Coronary artery (tissue), 2 donors: ENCODE measurements at regions not wholly inside any gene's neighbourhood (a gene's known extent, or its start where the extent isn't known, plus 50 kb on each side); places are given as distances from the start of the nearest gene placed in this dataset.

Source experiments
- DNase-seq: peaks from one replicate; pipeline ENCODE4 v3.0.0-alpha.2; 2017; ENCODE audit warnings: low spot score
- H3K27ac ChIP-seq, 2 donors: fragments of 200-600 bp; sonication (generic); one replicate each; pipeline ENCODE4 v1.5.1; 2016 to 2019
- H3K4me3 ChIP-seq: fragments of 200-600 bp; sonication (generic); 2 replicates; pipeline ENCODE4 v1.5.1; 2016; ENCODE audit warnings: mild to moderate bottlenecking, moderate library complexity
- TF ChIP-seq, protein P1 (sequence below): fragments of 200-600 bp; sonication (generic); IDR thresholded peaks from one replicate; pipeline ENCODE4 v1.5.1; 2019; ENCODE audit warnings: antibody characterized with exemption

- TF ChIP-seq, protein P1, sequence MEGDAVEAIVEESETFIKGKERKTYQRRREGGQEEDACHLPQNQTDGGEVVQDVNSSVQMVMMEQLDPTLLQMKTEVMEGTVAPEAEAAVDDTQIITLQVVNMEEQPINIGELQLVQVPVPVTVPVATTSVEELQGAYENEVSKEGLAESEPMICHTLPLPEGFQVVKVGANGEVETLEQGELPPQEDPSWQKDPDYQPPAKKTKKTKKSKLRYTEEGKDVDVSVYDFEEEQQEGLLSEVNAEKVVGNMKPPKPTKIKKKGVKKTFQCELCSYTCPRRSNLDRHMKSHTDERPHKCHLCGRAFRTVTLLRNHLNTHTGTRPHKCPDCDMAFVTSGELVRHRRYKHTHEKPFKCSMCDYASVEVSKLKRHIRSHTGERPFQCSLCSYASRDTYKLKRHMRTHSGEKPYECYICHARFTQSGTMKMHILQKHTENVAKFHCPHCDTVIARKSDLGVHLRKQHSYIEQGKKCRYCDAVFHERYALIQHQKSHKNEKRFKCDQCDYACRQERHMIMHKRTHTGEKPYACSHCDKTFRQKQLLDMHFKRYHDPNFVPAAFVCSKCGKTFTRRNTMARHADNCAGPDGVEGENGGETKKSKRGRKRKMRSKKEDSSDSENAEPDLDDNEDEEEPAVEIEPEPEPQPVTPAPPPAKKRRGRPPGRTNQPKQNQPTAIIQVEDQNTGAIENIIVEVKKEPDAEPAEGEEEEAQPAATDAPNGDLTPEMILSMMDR: no peak
- no peak for DNase-seq
- Histone ChIP-seq H3K4me3 (no peak overlapping the region), H3K27ac (no peak overlapping the region)
Measured at GRCh38 chr5:71982717-71983395, 124.4 kb upstream of the MAP1B start.

DNA sequence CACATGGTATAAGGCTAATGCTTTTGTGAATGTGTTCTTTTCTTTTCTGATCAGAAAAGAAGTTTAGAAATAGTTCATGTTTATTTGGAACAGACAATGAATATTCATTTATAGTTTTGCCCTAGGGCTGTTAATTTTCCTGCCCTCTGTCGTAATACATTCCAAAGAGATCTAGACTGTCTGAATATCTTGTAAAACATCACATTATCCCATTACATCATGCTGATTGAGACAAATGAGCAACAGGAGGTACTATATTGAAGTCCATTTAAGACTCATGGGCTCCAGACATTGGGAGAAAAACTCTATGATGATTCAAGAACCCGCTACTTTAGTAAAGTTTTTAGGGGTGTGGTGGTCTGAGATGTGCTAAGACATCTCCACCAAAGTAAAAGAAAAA, 121.2 kb upstream of the MAP1B start:
- no peak overlapping the region for H3K27ac ChIP-seq
- no peak for DNase-seq
- H3K4me3 ChIP-seq: no peak overlapping the region
- TF ChIP-seq, protein P1: no peak

DNA sequence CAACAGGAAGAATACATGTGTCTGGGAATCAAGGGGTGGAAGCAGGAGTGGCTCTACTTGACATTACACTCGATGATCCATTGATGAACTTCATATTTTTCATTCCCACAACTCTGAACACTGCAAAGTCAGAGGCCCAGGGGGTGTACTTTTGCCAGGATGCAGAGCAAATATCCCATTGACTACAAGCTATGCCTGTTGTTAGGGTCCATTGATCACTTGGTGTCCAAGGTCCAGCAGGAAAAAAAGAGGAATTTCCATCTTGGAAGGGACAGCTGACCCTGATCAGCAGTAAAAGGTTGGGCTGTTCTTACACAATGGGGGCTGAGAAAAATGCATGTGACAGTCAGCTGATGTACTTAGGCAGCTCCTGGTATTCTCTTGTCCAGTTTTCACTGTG, 118.5 kb upstream of the MAP1B start:
- no peak overlapping the region for H3K27ac ChIP-seq
- no peak overlapping the region for H3K4me3 ChIP-seq
- DNase-seq: no peak
- TF ChIP-seq, protein P1: no peak

- Histone ChIP-seq H3K4me3 (no peak overlapping the region), H3K27ac (no peak overlapping the region)
- TF ChIP-seq, protein P1: no peak
- DNase-seq: no peak
Measured at GRCh38 chr5:71993600-71993999, 113.7 kb upstream of the MAP1B start.

DNA sequence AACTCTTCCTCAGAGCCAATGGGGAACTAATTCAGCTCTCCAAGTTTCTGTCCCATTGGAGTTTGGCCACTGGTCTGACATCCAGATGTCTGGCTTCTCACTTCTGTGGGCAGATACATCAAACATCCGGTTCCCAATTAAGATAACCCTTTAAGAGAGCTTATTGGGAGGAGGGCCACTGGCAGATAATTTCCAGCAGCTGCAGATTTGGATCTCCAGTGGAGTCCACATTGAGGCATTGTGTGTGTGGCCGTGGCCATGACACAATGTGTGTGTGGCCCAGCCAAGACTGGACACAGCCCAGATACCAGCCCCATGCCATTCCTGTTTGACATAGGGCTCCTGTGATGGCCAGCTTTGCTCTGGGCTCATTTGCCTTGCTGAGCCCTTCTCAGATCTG, 110.5 kb upstream of the MAP1B start:
- no peak overlapping the region for H3K27ac ChIP-seq
- DNase-seq: no peak
- TF ChIP-seq, protein P1: no peak
- no peak overlapping the region for H3K4me3 ChIP-seq

GRCh38 chr5:71998746-71999145, 108.5 kb upstream of the MAP1B start:
- Histone ChIP-seq H3K27ac (no peak overlapping the region), H3K4me3 (no peak overlapping the region)
- TF ChIP-seq, protein P1: no peak
- no peak for DNase-seq

DNA sequence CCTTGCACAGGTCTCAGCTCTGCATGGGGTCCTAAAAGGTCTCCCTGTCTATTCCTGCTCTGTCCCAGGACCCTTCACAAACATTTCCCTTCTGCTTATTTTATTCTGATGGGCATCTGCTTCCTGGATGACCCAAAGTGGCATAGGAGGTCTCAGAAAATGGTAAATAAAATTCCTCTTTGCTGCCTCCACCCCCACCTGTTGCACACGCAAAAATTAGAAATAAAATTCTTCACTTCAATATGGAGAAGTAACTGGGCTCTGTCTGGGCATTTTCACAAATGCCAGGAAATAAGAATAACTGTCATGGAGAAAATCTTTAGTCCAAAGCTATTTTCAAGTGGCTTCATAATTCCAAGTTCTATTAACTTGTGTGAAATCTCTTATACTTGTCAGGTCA, 106.6 kb upstream of the MAP1B start:
- H3K27ac ChIP-seq: no peak overlapping the region
- no peak overlapping the region for H3K4me3 ChIP-seq
- TF ChIP-seq, protein P1: no peak
- DNase-seq: no peak
